Activated T-cell treated with anti-CD3 and anti-CD28 coated beads, Interleukin-2, amount 50 U/mL, for 4 hours (primary cell): ENCODE measurements at regions not wholly inside any gene's neighbourhood (a gene's known extent, or its start where the extent isn't known, plus 50 kb on each side); places are given as distances from the start of the nearest gene placed in this dataset.

Experiments used
- ATAC-seq, 2 donors: fragments of 200-7000 bp; cut with Tn5 transposase; one replicate each; pipeline ENCODE4 v1.10.0; 2021
- DNase-seq: peaks from one replicate; pipeline ENCODE4 v3.0.0-alpha.2; 2020
- H3K27me3 Mint-ChIP-seq: one replicate; pipeline ENCODE4 v1.8.0; 2021; ENCODE audit warnings: low read depth, mixed read lengths
- H3K36me3 Mint-ChIP-seq: one replicate; pipeline ENCODE4 v1.8.0; 2022; ENCODE audit warnings: mixed read lengths; ENCODE audit not compliant: insufficient read depth
- H3K4me1 Mint-ChIP-seq: one replicate; pipeline ENCODE4 v1.8.0; 2021; ENCODE audit warnings: low read depth, mixed read lengths
- H3K4me3 Mint-ChIP-seq: one replicate; pipeline ENCODE4 v1.8.0; 2021; ENCODE audit warnings: mild to moderate bottlenecking, moderate library complexity, mixed read lengths
- H3K9me3 Mint-ChIP-seq: one replicate; pipeline ENCODE4 v1.8.0; 2021; ENCODE audit warnings: mixed read lengths

DNA sequence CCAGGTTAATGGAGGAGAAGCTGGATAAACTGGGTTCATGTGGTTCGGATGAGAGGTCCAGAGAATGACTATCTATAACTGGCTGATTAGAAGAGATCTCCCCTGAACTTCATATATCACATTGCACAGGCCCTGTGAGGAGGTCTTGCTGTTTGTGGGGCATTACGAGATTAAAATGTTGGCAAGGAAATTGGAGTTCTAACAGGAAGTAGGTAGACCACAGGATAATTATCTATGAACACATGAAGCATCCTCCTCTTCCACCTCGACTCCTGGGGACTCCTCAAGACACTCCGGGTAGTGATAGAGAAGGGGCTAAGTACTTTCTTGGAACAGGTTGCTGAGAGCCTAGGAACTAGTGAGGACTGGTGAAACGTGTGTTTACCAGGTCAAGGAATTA lies 418.8 kb downstream of the KCNH5 start:
- no peaks in the 10 kb centered on the region for H3K4me1 Mint-ChIP-seq
- H3K27me3 Mint-ChIP-seq = no peaks in the 10 kb centered on the region
- no peak overlapping the region for H3K4me3 Mint-ChIP-seq
- peaks cover 7% of the 10 kb centered on the region for H3K9me3 Mint-ChIP-seq
- ATAC-seq (no peak), DNase-seq (no peak)
- H3K36me3 Mint-ChIP-seq = no peaks in the 10 kb centered on the region

DNA sequence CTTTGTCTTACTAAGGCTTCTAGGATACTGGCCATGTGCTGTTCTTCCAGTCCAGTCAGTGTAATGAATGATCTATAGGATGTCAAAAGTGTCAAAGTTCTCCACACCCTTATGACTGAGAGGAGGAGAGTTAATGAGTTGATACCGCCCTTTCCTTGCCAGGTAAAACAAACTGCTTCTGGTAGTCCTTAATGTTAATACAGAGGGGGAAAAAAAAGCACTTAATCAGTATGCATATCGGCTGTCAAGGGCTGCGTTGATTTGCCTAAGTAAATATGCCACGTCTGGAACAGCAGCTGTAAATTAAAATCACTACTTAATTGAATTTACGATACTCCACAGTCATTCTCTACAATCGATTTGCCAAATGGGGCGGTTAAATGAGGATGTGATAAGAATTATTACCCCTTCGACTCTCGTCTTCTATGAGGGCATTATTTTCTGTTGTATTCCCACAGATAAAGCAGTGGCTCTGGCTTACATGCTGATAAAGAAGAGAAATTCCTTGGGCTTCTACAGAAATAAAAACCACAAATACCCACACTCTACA lies 416.0 kb downstream of the KCNH5 start:
- peaks cover 6% of the 10 kb centered on the region for H3K9me3 Mint-ChIP-seq
- H3K4me1 Mint-ChIP-seq = no peaks in the 10 kb centered on the region
- H3K36me3 Mint-ChIP-seq = no peaks in the 10 kb centered on the region
- no peak for DNase-seq
- H3K4me3 Mint-ChIP-seq = no peak overlapping the region
- H3K27me3 Mint-ChIP-seq = no peaks in the 10 kb centered on the region
- no peak for ATAC-seq

DNA sequence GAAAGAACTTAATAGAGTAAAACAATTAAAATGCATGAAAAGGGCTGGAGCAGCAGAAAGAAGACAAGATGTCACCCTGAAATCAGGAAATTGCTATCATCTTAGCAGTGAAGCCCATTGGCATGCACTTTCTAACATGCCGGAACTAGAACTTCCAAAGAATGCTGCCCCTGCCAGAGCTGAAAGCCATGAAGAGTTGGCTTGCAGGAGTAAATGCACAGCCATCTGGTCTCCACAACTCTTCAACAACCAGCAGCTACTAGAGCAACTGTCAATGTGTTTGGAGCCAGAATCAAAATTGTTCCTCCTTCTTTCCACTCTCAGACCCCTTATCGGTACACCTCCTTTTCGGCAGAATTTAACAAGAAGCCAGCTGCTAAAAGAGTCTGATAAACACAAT lies 414.1 kb downstream of the KCNH5 start:
- peaks cover 6% of the 10 kb centered on the region for H3K9me3 Mint-ChIP-seq
- no peak for ATAC-seq

DNA sequence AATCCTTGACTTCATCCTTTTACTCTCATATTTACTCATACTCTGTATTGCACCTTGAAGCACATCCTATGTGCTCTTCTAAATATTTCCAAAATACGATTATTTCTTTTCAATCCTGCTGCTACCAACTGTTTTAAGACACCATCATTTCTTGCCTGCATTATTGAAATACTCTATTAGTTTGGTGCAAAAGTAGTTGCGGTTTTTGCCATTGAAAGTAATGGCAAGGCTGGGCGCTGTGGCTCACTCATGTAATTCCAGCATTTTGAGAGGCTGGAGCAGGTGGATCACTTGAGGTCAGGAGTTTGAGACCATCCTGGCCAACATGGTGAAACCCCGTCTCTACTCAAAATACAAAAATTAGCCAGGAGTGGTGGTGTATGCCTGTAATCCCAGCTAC lies 412.5 kb downstream of the KCNH5 start:
- ATAC-seq (no peak), DNase-seq (no peak)
- H3K4me1 Mint-ChIP-seq = no peaks in the 10 kb centered on the region
- H3K9me3 Mint-ChIP-seq = peaks cover 2% of the 10 kb centered on the region
- H3K4me3 Mint-ChIP-seq = no peak overlapping the region
- no peaks in the 10 kb centered on the region for H3K36me3 Mint-ChIP-seq
- no peaks in the 10 kb centered on the region for H3K27me3 Mint-ChIP-seq

More for the DNA sequence above, 414.1 kb downstream of the KCNH5 start:
- no peaks in the 10 kb centered on the region for H3K36me3 Mint-ChIP-seq
- H3K4me1 Mint-ChIP-seq = no peaks in the 10 kb centered on the region
- H3K4me3 Mint-ChIP-seq = no peak overlapping the region
- H3K27me3 Mint-ChIP-seq = no peaks in the 10 kb centered on the region
- DNase-seq = no peak

DNA sequence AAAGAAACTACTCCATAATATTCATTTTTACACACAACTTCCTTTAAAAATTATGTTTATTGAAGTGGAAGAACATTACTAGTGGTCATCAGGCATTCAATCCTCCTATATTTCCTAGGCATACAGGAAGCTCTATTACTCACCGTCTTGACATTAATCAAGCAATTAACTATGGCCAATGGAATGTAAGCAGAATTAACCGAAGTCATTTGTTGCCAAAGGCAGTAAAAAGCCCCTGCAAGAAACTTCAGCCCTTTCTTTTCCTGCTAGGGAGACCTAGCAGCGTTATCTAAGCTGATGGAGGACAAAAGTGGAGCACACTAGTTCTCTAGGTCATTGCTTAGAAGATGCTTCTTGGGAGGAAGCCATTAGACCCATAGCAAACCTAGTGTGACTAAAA lies 399.6 kb downstream of the KCNH5 start:
- Mint-ChIP-seq H3K4me3 (no peak overlapping the region), H3K36me3 (no peaks in the 10 kb centered on the region), H3K4me1 (no peaks in the 10 kb centered on the region), H3K27me3 (no peaks in the 10 kb centered on the region), H3K9me3 (no peaks in the 10 kb centered on the region)
- DNase-seq (no peak), ATAC-seq (no peak)
